K562 (cell line): ENCODE measurements at regions not wholly inside any gene's neighbourhood (a gene's known extent, or its start where the extent isn't known, plus 50 kb on each side); places are given as distances from the start of the nearest gene placed in this dataset.

Experiments used
- ATAC-seq: fragments of 200-7000 bp; cut with Tn5 transposase; 3 replicates; pipeline ENCODE4 v1.9.1; 2020; ENCODE audit warnings: moderate library complexity
- BruUV-seq: library from RNA; stranded (reverse); fragments of 400-500 nt; replicated peaks from 2 replicates; lab custom pipeline; 2021; lab: Mats Ljungman, UMichigan
- CTCF ChIA-PET: fragments of 300-600 bp; formaldehyde crosslinking; extraction: SDS; loops from one replicate; lab custom pipeline; 2021; ENCODE audit warnings: low intra/inter-chr PET ratio; lab: Yijun Ruan, JAX
- POLR2A ChIA-PET: fragments of 300-600, 350-650 bp; sonication (Branson Sonifier 250); formaldehyde crosslinking; extraction: SDS; loops from one replicate; lab custom pipeline; 2021; ENCODE audit warnings: antibody characterized with exemption, inconsistent platforms; lab: Yijun Ruan, JAX
- DNase-seq, 4 experiments: peaks; one replicate each; pipeline versions ENCODE4 v3.0.0 to v3.0.0-alpha.2; 2011 to 2018; ENCODE audit warnings: low spot score in 3 of 4, mixed read lengths in 3 of 4; ENCODE audit errors: extremely low read depth in 1 of 4
- FAIRE-seq: peaks from 2 replicates; lab custom pipeline; 2011; peaks lifted over from hg19 to GRCh38; lab: Jason Lieb, UNC
- H2AFZ ChIP-seq: 2 replicates; pipeline ENCODE4 v1.6.0; 2011; ENCODE audit warnings: low read depth, low read length, control low read depth, inconsistent platforms
- H3K27ac ChIP-seq: fragments of 200-600 bp; 3 replicates; pipeline ENCODE4 v1.8.0; 2011; ENCODE audit warnings: low read depth, mild to moderate bottlenecking, control low read depth, inconsistent platforms, low read length, moderate library complexity, mixed read lengths; ENCODE audit errors: extremely low read depth
- H3K27me3 ChIP-seq, 2 experiments: fragments of 300-600 bp in 1 of 2; 2 replicates in 1 of 2; 3 replicates in 1 of 2; pipeline versions ENCODE4 v1.6.0 to v1.8.0; 2011; ENCODE audit warnings: inconsistent platforms in 2 of 2, low read length in 2 of 2, mild to moderate bottlenecking in 1 of 2, mixed read lengths in 1 of 2, moderate library complexity in 1 of 2; ENCODE audit not compliant: control insufficient read depth in 2 of 2, insufficient read depth in 2 of 2
- H3K36me3 ChIP-seq: fragments of 300-600 bp; 3 replicates; pipeline ENCODE4 v1.8.0; 2011; ENCODE audit warnings: mild to moderate bottlenecking, low read length, inconsistent platforms; ENCODE audit not compliant: control insufficient read depth, insufficient read depth
- H3K4me1 ChIP-seq, 2 experiments: fragments of 200-600 bp in 1 of 2; replicated peaks in 1 of 2; 2 replicates in 1 of 2; 3 replicates in 1 of 2; pipeline versions ENCODE4 v1.5.1 to v1.8.0; 2011; ENCODE audit warnings: inconsistent platforms in 2 of 2, low read length in 2 of 2, mild to moderate bottlenecking in 1 of 2, mixed read lengths in 1 of 2, moderate library complexity in 1 of 2; ENCODE audit not compliant: control insufficient read depth in 2 of 2, insufficient read depth in 2 of 2
- H3K4me2 ChIP-seq: 2 replicates; pipeline ENCODE4 v1.6.1; 2011; ENCODE audit warnings: low read length, control low read depth, inconsistent platforms, mixed read lengths; ENCODE audit not compliant: insufficient read depth
- H3K4me3 ChIP-seq: fragments of 200-600 bp; sonication (generic), shearing (Covaris generic); 2 replicates; pipeline ENCODE4 v1.5.1; 2016; ENCODE audit warnings: control low read depth, inconsistent platforms
- H3K79me2 ChIP-seq: fragments of 200-600 bp; 3 replicates; pipeline ENCODE4 v1.8.0; 2011; ENCODE audit warnings: low read length, inconsistent platforms; ENCODE audit not compliant: control insufficient read depth, insufficient read depth
- H3K9ac ChIP-seq, 2 experiments: 2 replicates each; pipeline versions ENCODE4 v1.6.0 to v1.6.1; 2011; ENCODE audit warnings: low read depth in 2 of 2, low read length in 2 of 2, control low read depth in 1 of 2, inconsistent platforms in 1 of 2, mild to moderate bottlenecking in 1 of 2, mixed read lengths in 1 of 2; ENCODE audit not compliant: insufficient read depth in 1 of 2
- H3K9me1 ChIP-seq: one replicate; pipeline ENCODE4 v1.6.0; 2011; ENCODE audit warnings: inconsistent platforms, mild to moderate bottlenecking, low read length, moderate library complexity; ENCODE audit not compliant: control insufficient read depth, insufficient read depth
- H3K9me3 ChIP-seq: replicated peaks from 2 replicates; pipeline ENCODE4 v1.5.1; 2011; ENCODE audit warnings: low read depth, low read length, inconsistent platforms; ENCODE audit not compliant: control insufficient read depth, insufficient read depth
- H4K20me1 ChIP-seq: replicated peaks from 2 replicates; pipeline ENCODE4 v1.6.1; 2011; ENCODE audit warnings: low read length, inconsistent platforms, mixed read lengths; ENCODE audit not compliant: control insufficient read depth, insufficient read depth
- ARHGAP35 ChIP-seq: fragments of 450-650 bp; IDR thresholded peaks from 2 replicates; pipeline ENCODE4 v1.6.1; 2018; ENCODE audit not compliant: partially characterized antibody
- BACH1 ChIP-seq: fragments of 200-800 bp; sonication (Bioruptor generic); IDR thresholded peaks from 2 replicates; pipeline ENCODE4 v1.6.1; 2016; ENCODE audit warnings: missing genetic modification characterization, missing compliant biosample characterization
- CUX1 ChIP-seq: fragments of 200-800 bp; sonication (Bioruptor generic); IDR thresholded peaks from 2 replicates; pipeline ENCODE4 v1.6.1; 2016; ENCODE audit warnings: missing genetic modification characterization, missing compliant biosample characterization
- FOXJ3 ChIP-seq: sonication (generic); formaldehyde crosslinking; IDR thresholded peaks from 2 replicates; pipeline ENCODE4 v1.4.0; 2020; ENCODE audit warnings: mild to moderate bottlenecking, missing genetic modification reagents
- KLF16 ChIP-seq: IDR thresholded peaks from 2 replicates; pipeline ENCODE4 v1.6.1; 2016; ENCODE audit warnings: antibody characterized with exemption
- KLF6 ChIP-seq: fragments of 250-450 bp; sonication (Bioruptor Pico); IDR thresholded peaks from 2 replicates; pipeline ENCODE4 v1.4.0; 2020; ENCODE audit warnings: mild to moderate bottlenecking, moderate library complexity, borderline replicate concordance
- MNT ChIP-seq, 2 experiments: fragments of 450-650 bp; conservative IDR thresholded peaks; 2 replicates each; pipeline ENCODE4 v1.6.1; 2017; ENCODE audit warnings: mild to moderate bottlenecking in 2 of 2, moderate library complexity in 2 of 2
- PKNOX1 ChIP-seq: fragments of 450-650 bp; IDR thresholded peaks from 2 replicates; pipeline ENCODE4 v1.6.1; 2016
- PYGO2 ChIP-seq: fragments of 450-650 bp; IDR thresholded peaks from 2 replicates; pipeline ENCODE4 v1.6.1; 2016; ENCODE audit warnings: mild to moderate bottlenecking, missing genetic modification characterization, moderate library complexity, missing compliant biosample characterization
- SLC30A9 ChIP-seq: fragments of 250-450 bp; sonication (Bioruptor Pico); IDR thresholded peaks from 2 replicates; pipeline ENCODE4 v1.8.0; 2022; ENCODE audit warnings: mild to moderate bottlenecking, moderate library complexity
- VEZF1 ChIP-seq: fragments of 200-800 bp; sonication (Bioruptor generic); IDR thresholded peaks from 2 replicates; pipeline ENCODE4 v1.6.1; 2017; ENCODE audit warnings: missing genetic modification characterization, missing compliant biosample characterization
- ZFP30 ChIP-seq: fragments of 250-450 bp; sonication (Bioruptor Pico); IDR thresholded peaks from 2 replicates; pipeline ENCODE4 v1.8.0; 2022; ENCODE audit warnings: moderate library complexity, mild to moderate bottlenecking, inconsistent platforms, borderline replicate concordance
- ZNF57 ChIP-seq: fragments of 450-650 bp; formaldehyde crosslinking; IDR thresholded peaks from 2 replicates; pipeline ENCODE4 v1.4.0; 2020; ENCODE audit warnings: mild to moderate bottlenecking, moderate library complexity
- ZNF695 ChIP-seq: fragments of 450-650 bp; formaldehyde crosslinking; IDR thresholded peaks from 2 replicates; pipeline ENCODE4 v1.4.0; 2020; ENCODE audit warnings: mild to moderate bottlenecking, moderate library complexity
- WGBS: fragments of 100-300 bp; shearing (Covaris generic); methylation state at CpG from one replicate; pipeline ENCODE4 v1.1.6; 2016; ENCODE audit warnings: low coverage, mixed read lengths; ENCODE audit not compliant: insufficient coverage; ENCODE audit errors: missing lambda C conversion rate; 5-methylcytosine and 5-hydroxymethylcytosine counted together
- in situ Hi-C: fragments of 300-500 bp; cut with MboI; formaldehyde crosslinking; loops from 4 replicates; pipeline ENCODE4 v1.15.0; 2018; ENCODE audit warnings: inconsistent platforms, mixed read lengths
- intact Hi-C: fragments of 100-400 bp; cut with micrococcal nuclease; formaldehyde crosslinking; loops from 2 replicates; pipeline ENCODE4 v1.14.2; 2022

- 13% methylated on average over 1 of the region's 1 CpG for WGBS
- Histone ChIP-seq H3K9ac (no peak overlapping the region), H3K9me3 (no peaks in the 10 kb centered on the region), H3K36me3 (no peaks in the 10 kb centered on the region), H3K9me1 (no peaks in the 10 kb centered on the region), H3K4me3 (no peak overlapping the region), H3K4me1 (no peaks in the 10 kb centered on the region), H4K20me1 (no peaks in the 10 kb centered on the region), H3K27ac (no peak overlapping the region), H2AFZ (no peak overlapping the region), H3K4me2 (no peak overlapping the region), H3K79me2 (no peaks in the 10 kb centered on the region), H3K27me3 (no peaks in the 10 kb centered on the region)
- DNase-seq (no peak), ATAC-seq (no peak), FAIRE-seq (no peak)
- in situ Hi-C loops (loop anchor here (25.0 kb wide), 1 partner anchor 741 kb away; no protein-coding TSS in a partner anchor), intact Hi-C loops (no loop called here)
- ChIA-PET CTCF (no interaction called here), POLR2A (interaction anchor here (0.6 kb wide), 1 partner anchor 38 kb away, joined by 3 read pairs; no protein-coding TSS in a partner anchor)
- BruUV-seq, result no TSS peak
- TF ChIP-seq KLF16, result no peak
- TF ChIP-seq KLF6, result no peak
- no peak for TF ChIP-seq CUX1 (CRISPR knock-in tag)
- TF ChIP-seq MNT (conservative IDR thresholded peaks at IDR 0.05), result no peak
- no peak for TF ChIP-seq VEZF1 (CRISPR knock-in tag)
- no peak for TF ChIP-seq PYGO2
- no peak for TF ChIP-seq ZNF57 (CRISPR knock-in tag)
- TF ChIP-seq ZNF695 (CRISPR knock-in tag), result no peak
- no peak for TF ChIP-seq ZFP30 (CRISPR knock-in tag)
- no peak for TF ChIP-seq FOXJ3 (CRISPR knock-in tag)
- TF ChIP-seq BACH1 (tag), result no peak
- TF ChIP-seq SLC30A9 (CRISPR knock-in tag), result no peak
- TF ChIP-seq ARHGAP35, result no peak
- no peak for TF ChIP-seq PKNOX1
These were observed 53.3 kb upstream of the LRRK2 start for GRCh38 chr12:40171501-40171900.
